ENCODE measurements at regions not wholly inside any gene's neighbourhood (a gene's known extent, or its start where the extent isn't known, plus 50 kb on each side); places are given as distances from the start of the nearest gene placed in this dataset.

DNA sequence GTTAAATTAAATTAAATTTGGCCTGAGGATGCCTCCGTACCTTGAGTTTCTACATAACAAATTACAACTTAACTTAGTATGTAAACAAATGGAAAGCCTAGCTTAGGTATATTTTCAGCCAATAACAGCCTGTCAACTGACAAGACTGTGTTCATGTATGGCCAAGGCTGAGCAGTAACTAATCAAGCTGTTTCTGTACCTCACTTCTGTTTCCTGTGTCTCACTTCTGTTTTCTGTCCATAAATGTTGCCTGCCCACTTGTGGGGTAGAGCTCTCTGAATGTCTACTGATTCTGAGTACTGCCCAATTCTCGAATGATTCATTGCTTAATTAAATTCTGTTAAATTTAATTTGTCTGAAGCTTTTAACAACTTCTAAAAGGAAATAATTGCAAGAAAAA lies 445.2 kb downstream of the PCDH11X start:
- dilution Hi-C loops (cut with MboI; ENCODE audit: extremely low pct_ligation_motif_present, low sequenced_read_pairs), result no loop called here
- no peak overlapping the region for H3K4me2 ChIP-seq (ENCODE audit: control insufficient read depth, extremely low read depth, insufficient read depth, low read depth, low read length)
- TF ChIP-seq, protein P1, sequence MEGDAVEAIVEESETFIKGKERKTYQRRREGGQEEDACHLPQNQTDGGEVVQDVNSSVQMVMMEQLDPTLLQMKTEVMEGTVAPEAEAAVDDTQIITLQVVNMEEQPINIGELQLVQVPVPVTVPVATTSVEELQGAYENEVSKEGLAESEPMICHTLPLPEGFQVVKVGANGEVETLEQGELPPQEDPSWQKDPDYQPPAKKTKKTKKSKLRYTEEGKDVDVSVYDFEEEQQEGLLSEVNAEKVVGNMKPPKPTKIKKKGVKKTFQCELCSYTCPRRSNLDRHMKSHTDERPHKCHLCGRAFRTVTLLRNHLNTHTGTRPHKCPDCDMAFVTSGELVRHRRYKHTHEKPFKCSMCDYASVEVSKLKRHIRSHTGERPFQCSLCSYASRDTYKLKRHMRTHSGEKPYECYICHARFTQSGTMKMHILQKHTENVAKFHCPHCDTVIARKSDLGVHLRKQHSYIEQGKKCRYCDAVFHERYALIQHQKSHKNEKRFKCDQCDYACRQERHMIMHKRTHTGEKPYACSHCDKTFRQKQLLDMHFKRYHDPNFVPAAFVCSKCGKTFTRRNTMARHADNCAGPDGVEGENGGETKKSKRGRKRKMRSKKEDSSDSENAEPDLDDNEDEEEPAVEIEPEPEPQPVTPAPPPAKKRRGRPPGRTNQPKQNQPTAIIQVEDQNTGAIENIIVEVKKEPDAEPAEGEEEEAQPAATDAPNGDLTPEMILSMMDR (optimal IDR thresholded peaks at IDR 0.05 in 1 of 3, IDR thresholded peaks at IDR 0.05 in 1 of 3, conservative IDR thresholded peaks at IDR 0.05 in 1 of 3; ENCODE audit: extremely low read depth in 1 of 3, insufficient read depth in 2 of 3, low read length in 3 of 3), result no peak
- TF ChIP-seq EZH2 (IDR thresholded peaks at IDR 0.05; ENCODE audit: low read length), result no peak
- H3K9me1 ChIP-seq (ENCODE audit: control insufficient read depth, extremely low read depth, insufficient read depth, low read length), result no peaks in the 10 kb centered on the region
- no peak overlapping the region for H2AFZ ChIP-seq (ENCODE audit: control insufficient read depth, low read length)
- FAIRE-seq, result no peak
- no peak overlapping the region for H3K4me3 ChIP-seq (ENCODE audit: control insufficient read depth in 2 of 3, extremely low read depth in 1 of 3, insufficient read depth in 2 of 3, low read depth in 1 of 3, low read length in 3 of 3)
- no peak overlapping the region for H3K9ac ChIP-seq (ENCODE audit: control insufficient read depth, extremely low read depth, insufficient read depth, low read length)
- no peaks in the 10 kb centered on the region for H4K20me1 ChIP-seq (ENCODE audit: control insufficient read depth, extremely low read depth, insufficient read depth, low read length)
- no peak overlapping the region for H3K27ac ChIP-seq (ENCODE audit: control insufficient read depth, insufficient read depth, low read length)
- no peaks in the 10 kb centered on the region for H3K9me3 ChIP-seq (ENCODE audit: control insufficient read depth, low read depth, low read length)
- H3K79me2 ChIP-seq (ENCODE audit: control insufficient read depth, insufficient read depth, low read length), result no peaks in the 10 kb centered on the region
- DNase-seq (ENCODE audit: low read depth, low spot score), result no peak
- no peaks in the 10 kb centered on the region for H3K36me3 ChIP-seq (ENCODE audit: control insufficient read depth in 2 of 2, extremely low read depth in 1 of 2, insufficient read depth in 2 of 2, low read length in 2 of 2)
- H3K27me3 ChIP-seq (ENCODE audit: control insufficient read depth, extremely low read depth, insufficient read depth, low read length), result no peaks in the 10 kb centered on the region
- H3K4me1 ChIP-seq (ENCODE audit: control insufficient read depth, extremely low read depth, insufficient read depth, low read length), result no peaks in the 10 kb centered on the region

DNA sequence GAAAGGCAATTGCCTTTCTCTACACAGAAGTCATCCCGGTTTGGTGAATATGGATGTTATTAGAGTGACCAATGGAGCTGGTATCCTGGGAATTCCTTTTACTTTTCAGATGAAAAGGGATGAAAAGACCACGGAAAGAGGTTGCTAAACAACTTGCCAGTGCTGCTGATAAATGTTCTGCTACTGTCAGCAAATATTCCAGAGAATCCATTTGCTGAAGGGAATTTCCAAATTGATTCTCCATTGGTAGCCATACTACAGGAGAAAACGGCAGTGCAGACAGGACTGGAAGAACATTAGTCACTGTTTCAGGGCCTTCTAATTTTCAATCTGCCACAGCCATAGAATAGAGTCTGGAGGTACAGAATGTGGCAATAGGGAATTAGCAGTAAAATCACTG lies 451.5 kb downstream of the PCDH11X start:
- Histone ChIP-seq H2AFZ (ENCODE audit: control insufficient read depth, low read length) (peak overlapping the region; percentile 20), H3K27me3 (ENCODE audit: control insufficient read depth, extremely low read depth, insufficient read depth, low read length) (no peaks in the 10 kb centered on the region), H3K9ac (ENCODE audit: control insufficient read depth, extremely low read depth, insufficient read depth, low read length) (no peak overlapping the region), H3K36me3 (ENCODE audit: control insufficient read depth in 2 of 2, extremely low read depth in 1 of 2, insufficient read depth in 2 of 2, low read length in 2 of 2) (no peaks in the 10 kb centered on the region), H3K4me2 (ENCODE audit: control insufficient read depth, extremely low read depth, insufficient read depth, low read depth, low read length) (no peak overlapping the region), H3K9me1 (ENCODE audit: control insufficient read depth, extremely low read depth, insufficient read depth, low read length) (no peaks in the 10 kb centered on the region), H3K9me3 (ENCODE audit: control insufficient read depth, low read depth, low read length) (no peaks in the 10 kb centered on the region), H3K27ac (ENCODE audit: control insufficient read depth, insufficient read depth, low read length) (no peak overlapping the region), H3K79me2 (ENCODE audit: control insufficient read depth, insufficient read depth, low read length) (no peaks in the 10 kb centered on the region), H3K4me3 (ENCODE audit: control insufficient read depth in 2 of 3, extremely low read depth in 1 of 3, insufficient read depth in 2 of 3, low read depth in 1 of 3, low read length in 3 of 3) (no peak overlapping the region), H4K20me1 (ENCODE audit: control insufficient read depth, extremely low read depth, insufficient read depth, low read length) (no peaks in the 10 kb centered on the region), H3K4me1 (ENCODE audit: control insufficient read depth, extremely low read depth, insufficient read depth, low read length) (no peaks in the 10 kb centered on the region)
- no peak for FAIRE-seq
- dilution Hi-C loops (cut with MboI; ENCODE audit: extremely low pct_ligation_motif_present, low sequenced_read_pairs), result no loop called here
- no peak for TF ChIP-seq EZH2 (IDR thresholded peaks at IDR 0.05; ENCODE audit: low read length)
- TF ChIP-seq, protein P1 (optimal IDR thresholded peaks at IDR 0.05 in 1 of 3, IDR thresholded peaks at IDR 0.05 in 1 of 3, conservative IDR thresholded peaks at IDR 0.05 in 1 of 3; ENCODE audit: extremely low read depth in 1 of 3, insufficient read depth in 2 of 3, low read length in 3 of 3), result no peak
- no peak for DNase-seq (ENCODE audit: low read depth, low spot score)
